HG03135 (cell line): ENCODE measurements at regions not wholly inside any gene's neighbourhood (a gene's known extent, or its start where the extent isn't known, plus 50 kb on each side); places are given as distances from the start of the nearest gene placed in this dataset.

Source experiments
- ATAC-seq: cut with Tn5 transposase; IDR thresholded peaks from one replicate; pipeline ENCODE4 v1.9.1; 2021; ENCODE audit warnings: mild to moderate bottlenecking, moderate library complexity; ENCODE audit not compliant: unreplicated experiment

DNA sequence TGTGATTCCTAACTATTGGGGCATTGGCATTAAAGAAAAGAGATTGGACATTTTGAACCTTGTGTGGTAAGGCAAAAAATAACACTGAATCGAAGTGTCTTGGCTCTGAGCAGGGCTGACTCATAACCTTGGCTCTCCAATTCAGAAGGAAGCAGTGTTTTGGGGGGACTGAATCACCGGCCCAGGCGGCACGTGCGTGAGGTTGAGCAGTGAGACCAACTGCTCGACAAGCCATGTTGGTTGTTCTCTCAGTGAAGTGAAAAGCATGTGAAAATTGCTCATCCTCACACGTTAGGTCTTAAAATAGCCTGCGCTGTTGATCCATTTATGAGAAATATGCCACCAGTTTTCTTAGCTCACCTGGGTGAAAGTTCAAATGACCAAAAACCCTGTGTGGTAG is 137.8 kb upstream of the SPACA1 start:
- no peak for ATAC-seq

DNA sequence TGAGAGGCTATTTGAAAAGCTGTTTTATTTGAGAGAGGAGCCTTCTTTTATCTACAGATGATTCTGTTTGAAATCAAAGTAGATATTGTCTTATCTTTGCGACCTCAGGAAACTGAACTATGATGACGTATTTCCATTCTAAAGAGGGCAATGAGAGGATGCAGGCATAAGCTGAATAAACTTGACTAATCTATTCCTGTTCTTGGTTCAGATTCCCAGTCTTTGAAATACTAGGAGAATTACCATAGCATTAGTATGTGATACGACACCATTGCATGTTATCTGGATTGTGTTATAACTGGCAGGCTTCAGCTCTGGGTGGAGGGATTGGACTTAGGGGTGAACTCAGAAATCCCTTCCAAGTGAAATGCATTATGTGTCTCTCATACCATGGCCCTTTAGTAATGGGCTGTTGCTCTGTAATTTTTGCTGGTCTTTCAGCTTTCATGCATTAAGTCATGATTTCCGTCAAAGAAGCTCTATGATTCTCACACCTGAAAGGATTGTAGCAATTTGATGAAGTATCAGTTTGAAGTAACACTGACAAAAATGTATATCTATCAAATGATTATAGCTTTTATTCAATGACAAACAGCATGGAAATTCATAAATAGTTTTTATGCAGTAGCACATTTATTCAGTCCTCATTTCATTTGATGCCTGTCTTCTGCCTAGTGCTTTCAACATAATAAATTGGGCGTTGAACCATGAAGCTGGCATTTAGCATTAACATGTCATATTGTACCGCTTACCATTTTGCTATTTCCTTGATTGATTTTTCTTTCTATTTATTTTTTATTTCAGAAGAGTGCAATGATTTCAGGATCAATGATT is 138.4 kb upstream of the SPACA1 start:
- no peak for ATAC-seq

DNA sequence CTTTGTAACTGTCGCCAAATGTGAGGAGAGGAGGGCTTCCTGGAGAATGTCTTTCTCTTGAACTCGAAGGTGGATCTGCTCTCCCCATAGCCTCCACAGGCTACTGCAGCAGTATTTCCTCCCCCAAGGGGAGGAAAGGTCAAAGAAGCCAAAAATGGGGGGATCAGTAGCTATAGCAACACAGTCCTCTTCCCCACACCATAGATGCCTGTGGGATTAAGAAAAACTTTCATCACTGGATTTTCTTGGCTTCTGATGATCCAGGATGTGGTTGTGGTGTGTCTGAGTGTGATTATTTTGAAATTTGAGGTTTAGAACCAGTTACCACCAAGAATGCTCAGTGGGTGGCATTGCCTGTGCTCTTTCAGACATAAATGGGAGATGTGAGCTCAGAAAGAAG is 140.1 kb upstream of the SPACA1 start:
- ATAC-seq, result peak; percentile 48

DNA sequence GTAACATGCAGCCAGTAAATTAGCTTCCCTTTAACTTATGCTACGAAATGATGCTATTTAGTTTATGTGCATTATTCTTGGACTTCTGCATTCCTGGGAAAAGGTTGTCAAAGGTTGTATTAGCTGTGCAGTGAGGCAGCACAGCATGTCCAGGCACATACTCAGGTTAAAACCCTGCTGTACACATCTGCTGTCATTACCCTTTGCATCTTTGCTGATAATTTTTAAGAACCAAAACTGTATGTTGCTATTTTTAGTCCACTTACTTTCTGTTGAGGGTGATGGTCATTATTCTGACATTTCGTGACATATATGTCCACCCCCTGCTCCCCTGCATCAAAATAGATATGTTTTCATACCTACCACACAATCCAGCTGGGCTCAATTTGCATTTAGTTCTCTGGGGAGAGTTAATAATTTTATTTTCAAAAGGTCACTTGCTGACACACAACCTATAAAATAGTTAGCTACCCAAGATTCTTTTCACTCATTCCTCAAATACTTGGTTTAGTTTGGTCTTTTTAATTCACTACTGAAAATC is 142.5 kb upstream of the SPACA1 start:
- peak; percentile 87 for ATAC-seq

DNA sequence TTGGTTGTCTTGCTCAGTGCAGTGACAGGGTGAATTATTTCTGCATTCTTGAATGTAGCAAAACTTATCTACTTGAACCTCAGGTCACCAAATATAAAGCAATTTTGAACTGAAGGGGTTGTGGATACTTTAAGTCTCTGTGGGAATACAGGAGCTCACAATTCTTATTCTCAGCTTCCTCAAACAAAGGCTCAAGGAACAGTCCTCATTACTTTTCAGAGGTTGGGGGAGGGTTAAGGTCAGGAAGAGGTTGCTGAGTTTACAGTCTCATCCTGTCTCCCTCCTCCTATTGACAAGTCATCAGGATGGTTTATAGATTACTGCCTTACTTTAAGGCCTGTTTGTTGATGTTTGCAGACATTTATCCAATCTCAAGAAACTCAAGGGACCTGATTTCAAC is 143.6 kb upstream of the SPACA1 start:
- ATAC-seq, result no peak

DNA sequence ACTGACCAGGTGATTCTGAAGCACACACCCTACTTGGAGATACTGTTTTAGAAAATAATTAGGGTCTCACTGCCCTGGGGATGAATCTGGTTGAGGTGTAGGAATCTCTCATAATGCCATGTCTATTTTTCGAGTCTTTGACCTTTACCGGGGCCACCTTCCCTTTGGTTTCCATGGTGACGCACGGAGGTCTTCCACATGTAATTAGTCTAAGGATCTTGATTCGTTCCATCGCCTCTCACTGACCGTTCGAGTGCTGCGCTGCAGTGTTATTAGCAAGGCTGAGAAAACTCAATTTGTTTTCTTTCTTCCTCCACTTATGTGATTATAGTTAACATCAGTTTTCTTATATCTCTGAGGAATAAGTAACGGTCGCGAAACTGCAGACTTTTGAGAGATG is 144.3 kb upstream of the SPACA1 start:
- no peak for ATAC-seq

DNA sequence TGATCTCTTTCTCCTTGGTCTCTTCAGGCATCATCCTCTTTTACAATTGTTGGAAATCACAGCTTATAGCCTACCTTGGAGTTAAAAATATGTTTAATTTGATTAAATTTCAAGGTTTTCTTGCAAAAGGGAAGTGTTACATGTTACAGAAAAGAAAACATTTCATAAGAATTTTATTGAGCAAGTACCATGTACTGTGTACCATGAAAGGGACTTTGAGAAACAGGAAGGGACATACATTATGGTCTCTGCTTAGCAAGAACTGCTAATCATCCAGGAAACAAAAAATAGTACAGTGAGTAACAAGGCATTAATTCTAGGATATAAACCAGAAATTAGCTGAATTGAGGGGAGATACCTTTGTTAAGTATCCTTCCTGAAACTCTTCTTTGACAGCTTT is 145.3 kb upstream of the SPACA1 start:
- no peak for ATAC-seq

DNA sequence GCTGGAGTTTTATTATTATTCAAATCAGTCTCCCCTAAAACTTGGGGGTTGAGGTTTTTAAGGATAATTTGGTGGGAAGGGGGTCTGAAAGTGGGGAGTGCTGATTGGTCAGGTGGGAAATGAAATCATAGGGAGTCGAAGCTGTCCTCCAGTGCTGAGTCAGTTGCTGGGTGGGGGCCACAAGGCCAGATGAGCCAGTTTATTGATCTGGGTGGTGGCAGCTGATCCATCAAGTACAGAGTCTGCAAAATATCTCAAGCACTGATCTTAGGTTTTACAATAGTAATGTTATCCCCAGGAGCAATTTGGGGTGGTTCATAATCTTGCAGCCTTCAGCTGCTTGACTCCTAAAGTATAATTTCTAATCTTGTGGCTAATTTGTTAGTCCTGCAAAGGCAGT is 146.0 kb upstream of the SPACA1 start:
- ATAC-seq, result no peak

DNA sequence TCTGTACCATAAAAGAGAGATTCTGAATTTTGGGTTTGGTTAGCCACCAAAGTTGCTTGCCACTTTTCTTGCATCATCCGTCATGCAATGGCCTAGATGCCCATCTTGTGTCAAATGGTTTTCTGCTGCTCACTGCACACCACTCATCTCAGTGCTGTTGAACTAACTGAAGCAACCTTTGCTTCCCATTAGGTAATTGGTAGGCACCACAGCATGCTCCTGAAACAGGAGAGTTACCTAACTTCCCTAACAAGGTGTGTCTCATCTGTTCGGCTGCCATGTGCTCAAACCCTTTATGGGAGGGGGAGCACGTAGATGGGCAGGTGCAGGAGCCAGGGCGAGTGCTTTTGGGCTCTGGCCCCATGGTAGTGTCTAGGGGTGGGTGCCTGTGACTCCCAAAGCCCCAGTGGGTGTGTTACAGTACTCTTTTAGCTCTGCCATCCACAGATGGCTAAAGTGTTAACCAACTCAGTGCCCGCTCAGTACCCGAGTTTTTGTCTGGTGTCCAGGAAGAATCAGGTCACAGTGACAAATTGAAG is 147.4 kb upstream of the SPACA1 start:
- no peak for ATAC-seq

DNA sequence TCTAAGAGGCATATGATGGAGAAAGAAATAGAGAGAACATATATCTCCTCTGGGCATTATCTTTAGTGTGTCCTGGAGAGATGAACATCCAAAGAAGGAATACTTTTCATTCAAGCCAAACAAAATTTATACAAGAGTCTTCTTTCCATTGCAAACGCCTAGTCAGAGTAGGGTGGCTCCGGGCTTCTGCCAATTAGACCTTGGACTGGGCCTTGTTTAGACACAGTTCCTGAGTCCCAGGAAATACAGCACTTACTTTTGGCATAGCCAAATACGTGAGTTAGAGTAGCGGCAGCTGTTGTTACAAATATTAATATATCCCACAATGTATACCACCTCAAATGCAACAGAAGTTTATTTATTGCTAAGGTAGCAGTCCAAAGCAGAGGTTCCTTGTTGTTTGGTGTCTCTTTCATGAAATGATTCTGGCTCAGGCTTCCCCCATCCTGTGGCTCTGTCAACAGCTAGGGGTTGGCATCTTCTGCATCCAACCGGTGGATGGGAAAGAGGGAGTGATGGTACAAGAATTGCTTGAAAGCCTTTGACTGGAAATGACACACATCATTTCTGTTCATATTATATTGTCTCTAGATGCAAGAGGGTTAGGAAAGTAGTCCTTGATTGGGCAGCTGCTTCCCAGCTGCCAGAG is 148.0 kb upstream of the SPACA1 start:
- ATAC-seq, result no peak

DNA sequence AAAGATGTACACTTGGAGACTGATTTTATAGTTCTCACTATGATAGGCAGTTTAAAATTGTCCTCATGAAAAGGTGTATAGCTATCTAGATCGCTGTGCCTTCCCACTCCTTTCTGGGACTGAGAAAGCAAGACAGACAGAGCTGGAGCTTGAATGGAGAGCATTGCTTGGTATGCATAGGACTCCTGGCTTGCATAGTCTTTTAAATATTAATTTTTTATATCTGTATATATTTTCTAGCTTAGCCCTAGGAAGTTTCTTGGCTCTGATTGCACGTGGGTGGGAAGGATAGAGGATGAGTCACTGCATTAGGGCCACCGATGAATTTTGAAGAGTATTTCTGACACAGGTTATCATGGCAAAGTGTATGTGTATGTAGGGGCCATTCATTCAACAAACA is 150.0 kb upstream of the SPACA1 start:
- no peak for ATAC-seq

DNA sequence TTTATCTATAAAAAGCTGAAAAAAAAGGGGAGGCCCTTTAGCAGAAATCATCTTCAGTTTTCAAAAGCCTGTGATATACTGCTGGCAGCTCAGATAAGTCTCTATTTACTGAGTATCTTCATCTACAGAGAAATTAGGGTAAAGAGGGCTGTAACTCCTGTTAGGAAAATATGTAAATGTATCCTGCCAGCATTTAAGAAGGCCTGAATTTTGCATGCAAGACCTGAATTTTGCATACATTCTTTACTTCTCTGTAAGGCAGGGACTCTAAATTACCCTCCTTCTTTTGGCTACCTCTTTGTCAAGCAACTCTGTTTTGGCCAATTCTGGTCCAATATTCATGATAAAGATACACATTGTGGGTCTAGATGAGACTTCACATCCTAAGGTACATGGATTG is 150.6 kb upstream of the SPACA1 start:
- ATAC-seq, result no peak

DNA sequence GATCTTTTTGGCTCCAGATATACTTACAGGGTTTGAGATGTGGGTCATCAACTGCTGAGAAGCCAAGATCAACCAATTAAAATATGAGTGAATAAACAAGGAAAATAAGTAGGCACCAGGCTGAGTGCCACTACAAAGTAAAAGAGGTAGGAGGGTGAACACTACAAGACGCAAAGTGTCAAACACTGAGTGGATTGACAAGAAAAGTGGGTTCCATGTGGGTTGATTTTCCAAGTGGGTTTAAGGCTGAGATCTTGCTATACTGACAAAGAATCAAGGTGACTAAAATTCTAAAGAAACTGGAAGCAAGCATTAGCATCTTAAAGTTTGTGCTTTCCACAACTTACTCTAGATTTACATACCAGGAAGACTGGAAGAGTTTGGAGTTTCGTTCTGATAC is 160.4 kb upstream of the SPACA1 start:
- ATAC-seq, result no peak

DNA sequence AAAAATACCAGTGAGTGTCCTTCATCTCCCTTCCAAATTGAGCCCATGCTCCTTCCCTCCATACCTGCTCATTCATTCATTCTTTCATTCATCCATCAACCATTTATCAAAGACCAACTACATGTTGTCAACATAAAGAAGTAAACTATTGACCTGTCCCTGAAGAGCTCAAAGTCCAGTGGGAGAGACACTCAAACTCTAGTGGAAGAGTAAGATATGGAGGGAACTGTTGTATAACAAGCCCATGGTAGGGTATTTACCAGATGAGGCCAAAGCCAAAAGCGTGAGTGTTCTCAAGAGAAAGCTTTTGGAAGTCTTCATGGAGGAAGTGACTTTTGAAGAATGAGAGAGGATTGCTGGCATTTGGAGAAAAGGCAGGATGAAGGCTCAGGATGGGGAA is 163.4 kb upstream of the SPACA1 start:
- ATAC-seq, result no peak

DNA sequence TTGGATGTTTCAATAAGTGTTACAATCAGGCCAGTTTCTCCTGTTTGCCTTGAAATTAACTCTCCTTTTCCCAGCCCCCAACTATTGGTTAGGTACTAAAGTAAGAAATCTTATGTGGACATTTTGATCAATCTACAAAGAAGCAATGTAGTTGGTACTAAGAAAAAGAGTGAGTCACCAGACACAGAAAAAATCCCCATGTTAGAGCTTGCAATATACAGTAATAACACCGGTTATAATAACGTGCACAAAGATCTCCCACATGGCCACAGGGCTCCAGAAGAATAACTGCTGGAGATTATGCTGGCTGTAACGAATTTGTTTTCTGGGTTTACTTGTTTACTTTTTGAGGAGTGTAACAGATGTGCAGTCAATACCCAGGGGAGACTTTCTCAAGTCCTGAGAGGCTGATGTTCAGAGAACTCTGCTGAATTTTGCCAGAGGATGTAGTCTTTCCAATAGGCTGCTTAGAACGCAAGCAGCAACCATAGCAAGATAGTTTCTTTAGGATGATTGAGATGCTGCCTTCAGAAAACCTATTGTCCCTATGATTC is 166.2 kb upstream of the SPACA1 start:
- ATAC-seq, result no peak

DNA sequence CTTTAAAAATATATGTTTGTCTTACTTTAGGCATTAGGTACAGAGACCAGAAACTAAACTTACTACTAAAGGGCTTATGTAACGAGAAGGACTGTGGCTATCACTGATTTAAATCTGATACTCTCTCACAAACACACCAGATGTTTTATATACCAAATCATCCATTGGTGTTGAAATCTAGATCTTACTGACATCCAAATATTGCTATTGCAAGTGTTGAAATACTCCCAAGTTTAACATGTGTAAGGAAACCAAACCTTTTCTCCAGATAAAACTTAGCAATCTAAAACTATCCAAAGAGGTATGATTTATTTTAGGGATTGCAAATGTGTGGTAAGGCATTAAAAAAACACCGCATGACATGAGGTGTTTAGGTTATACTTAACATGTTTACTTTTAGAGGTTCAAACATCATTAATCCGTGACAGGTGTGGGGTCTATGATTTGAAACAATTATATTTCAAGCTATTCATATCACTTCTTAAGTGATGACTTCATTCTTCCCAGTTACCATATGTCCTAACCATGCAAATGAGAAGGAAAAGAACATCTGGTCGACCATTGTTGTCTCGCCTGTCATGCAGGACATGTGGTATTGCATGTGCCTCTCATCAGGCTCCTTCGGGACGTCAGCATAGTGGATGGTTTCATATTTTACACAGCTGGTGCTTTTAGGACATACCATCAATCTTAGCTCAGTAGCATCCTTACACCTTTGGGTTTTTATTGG is 168.3 kb upstream of the SPACA1 start:
- peak; percentile 74 for ATAC-seq

DNA sequence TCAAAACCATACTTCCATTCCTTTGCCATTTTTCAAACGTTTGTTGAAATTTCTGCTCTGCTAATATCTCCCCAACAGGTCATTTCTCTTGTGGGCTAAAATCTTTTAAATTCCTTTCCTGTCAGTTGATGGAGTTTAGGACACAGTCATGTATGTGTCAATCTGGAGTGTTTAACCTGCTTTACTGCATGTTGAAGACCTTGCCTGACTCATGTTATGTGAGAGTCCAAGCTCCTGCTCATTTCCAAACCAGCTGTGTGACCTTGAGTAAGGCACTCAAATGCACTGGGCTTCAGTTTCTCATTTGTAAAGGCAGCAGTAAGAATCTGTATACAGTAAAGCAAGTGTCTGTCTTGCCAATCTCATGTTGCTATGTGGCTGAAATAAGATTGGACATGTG is 171.9 kb upstream of the SPACA1 start:
- no peak for ATAC-seq

DNA sequence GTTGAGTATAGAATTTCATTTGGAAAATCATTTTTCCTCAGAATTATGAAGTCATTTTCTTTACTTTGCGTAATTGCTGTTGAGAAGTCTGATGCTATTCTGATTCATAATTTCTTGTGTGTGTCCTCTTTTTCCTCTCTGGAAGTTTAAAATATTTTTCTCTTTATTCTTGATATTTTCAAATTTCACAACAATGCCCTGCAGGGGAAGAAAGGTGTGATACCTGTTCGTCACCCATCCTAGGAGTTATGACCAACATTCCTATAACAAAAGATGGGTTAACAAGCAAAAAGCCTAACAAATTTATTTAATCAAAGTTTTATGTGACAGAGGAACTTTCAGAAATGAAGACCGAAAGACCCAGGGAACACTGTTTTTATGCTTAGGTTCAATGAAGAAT is 171.5 kb upstream of the AKIRIN2 start:
- no peak for ATAC-seq

DNA sequence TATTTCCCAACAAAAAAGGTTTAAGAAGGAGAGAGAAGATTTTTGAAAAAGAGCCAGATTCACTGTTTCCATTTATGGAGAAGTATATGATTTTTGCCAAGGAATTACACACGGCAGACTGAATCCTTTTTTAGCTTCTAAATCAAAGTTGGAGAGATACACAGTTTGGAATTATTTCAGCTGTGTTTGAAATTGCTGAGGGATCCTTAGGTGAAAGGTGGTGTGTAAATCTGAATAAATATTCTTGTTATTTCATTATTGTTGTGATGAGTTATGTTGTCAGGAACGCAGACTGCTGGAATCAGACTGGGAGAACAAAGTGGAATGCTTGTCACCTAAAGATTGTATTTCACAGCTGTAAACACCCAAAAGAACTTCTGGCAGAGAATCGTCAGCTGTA is 168.5 kb upstream of the AKIRIN2 start:
- no peak for ATAC-seq

DNA sequence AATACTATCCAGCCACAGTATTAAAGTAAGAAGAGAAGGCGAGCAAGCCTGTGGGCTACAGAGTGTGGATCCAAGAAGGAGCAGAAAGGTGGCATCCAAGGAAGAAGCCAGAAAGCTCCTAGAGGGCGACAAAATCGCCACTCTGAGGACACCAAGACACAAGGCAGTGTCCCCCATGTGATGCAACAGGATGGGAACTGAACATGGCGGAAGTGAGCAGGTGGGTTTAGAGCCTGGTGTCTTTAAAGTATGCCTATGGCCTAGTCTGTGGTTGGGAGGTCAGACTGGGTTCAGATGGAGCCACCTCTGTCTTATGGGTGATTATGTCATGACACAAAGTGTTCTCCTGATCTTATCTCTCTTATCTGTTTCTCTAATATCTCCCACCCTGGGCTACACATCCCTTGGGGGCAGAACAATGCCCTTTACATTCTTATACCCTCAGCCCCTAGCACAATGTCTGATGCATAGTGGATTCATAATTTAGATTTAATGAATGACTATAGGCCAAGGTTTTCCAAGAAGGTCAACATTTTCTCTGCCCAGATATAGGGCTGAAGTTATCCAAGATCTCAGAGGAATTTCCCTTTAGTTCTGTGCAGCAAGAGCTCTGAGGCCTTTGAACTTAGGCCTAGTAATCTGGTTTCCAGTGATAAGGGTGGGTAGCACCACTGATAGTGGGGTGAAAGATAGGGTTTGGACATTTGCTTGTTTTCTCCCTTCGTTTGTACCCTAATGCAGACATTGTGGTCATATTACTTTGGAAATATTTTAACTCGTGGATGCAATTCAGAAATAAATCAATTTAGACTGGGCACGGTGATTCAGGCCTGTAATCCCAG is 167.3 kb upstream of the AKIRIN2 start:
- no peak for ATAC-seq
